ENCODE measurements at regions not wholly inside any gene's neighbourhood (a gene's known extent, or its start where the extent isn't known, plus 50 kb on each side); places are given as distances from the start of the nearest gene placed in this dataset.

DNA sequence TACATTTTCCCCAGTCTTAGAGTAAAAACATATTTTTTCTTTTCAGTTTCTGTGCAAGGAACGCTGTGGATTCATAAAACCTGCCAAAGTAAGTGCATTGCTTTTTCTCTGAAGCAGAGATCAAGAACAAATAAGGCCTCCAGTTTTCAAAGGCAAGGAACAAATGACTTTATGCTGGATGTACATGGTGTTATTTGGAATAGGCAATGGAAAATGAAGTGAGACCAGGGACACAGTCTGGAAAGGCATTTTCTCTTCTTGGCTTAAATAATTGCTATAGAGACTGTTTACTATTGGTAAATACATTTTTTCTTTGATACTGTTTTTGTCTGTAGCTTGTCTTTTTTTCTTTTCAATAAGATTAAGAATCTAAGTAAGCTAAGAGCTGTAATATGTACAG, 725.9 kb upstream of the MDGA2 start:
- no peak for DNase-seq (ENCODE audit: low spot score in 2 of 2, unreplicated experiment in 2 of 2)
- Mint-ChIP-seq H3K4me1 (peaks cover 2% of the 10 kb centered on the region), H3K9me3 (peaks cover 19% of the 10 kb centered on the region), H3K27me3 (ENCODE audit: low read depth) (no peaks in the 10 kb centered on the region), H3K4me3 (no peak overlapping the region), H3K27ac (no peak overlapping the region), H3K36me3 (peaks cover 4% of the 10 kb centered on the region)
- TF ChIP-seq, protein P1, sequence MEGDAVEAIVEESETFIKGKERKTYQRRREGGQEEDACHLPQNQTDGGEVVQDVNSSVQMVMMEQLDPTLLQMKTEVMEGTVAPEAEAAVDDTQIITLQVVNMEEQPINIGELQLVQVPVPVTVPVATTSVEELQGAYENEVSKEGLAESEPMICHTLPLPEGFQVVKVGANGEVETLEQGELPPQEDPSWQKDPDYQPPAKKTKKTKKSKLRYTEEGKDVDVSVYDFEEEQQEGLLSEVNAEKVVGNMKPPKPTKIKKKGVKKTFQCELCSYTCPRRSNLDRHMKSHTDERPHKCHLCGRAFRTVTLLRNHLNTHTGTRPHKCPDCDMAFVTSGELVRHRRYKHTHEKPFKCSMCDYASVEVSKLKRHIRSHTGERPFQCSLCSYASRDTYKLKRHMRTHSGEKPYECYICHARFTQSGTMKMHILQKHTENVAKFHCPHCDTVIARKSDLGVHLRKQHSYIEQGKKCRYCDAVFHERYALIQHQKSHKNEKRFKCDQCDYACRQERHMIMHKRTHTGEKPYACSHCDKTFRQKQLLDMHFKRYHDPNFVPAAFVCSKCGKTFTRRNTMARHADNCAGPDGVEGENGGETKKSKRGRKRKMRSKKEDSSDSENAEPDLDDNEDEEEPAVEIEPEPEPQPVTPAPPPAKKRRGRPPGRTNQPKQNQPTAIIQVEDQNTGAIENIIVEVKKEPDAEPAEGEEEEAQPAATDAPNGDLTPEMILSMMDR (IDR thresholded peaks at IDR 0.05; ENCODE audit: unreplicated experiment): no peak

DNA sequence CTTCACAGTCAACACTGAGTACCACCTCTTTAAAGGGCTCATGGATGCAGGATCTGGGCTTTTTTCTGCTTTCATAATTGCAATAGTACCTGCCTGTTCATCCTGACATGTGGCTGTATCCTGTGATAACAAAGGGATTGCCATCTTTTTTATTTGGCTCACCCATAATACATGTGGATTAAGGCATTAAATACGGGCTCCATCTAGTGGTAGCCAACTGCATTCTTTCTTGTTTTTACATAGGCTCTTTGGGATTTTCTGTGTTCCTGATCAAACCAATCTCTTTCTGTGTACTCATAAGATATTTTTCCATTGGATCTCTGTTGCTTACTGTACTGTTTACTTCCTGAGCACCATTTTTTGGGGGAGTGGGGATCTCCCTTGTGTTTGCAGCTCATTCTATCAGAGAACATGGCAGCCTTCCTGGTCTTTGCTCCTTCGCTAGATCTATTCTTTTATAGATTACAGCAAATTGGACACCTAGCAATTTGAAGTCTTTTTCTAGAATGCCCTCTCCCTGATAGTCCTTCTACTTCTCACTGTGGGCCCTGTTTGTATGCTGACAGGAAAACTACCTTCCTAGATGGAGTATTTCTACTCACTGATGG, 723.4 kb upstream of the MDGA2 start:
- no peaks in the 10 kb centered on the region for H3K27me3 Mint-ChIP-seq (ENCODE audit: low read depth)
- no peaks in the 10 kb centered on the region for H3K36me3 Mint-ChIP-seq
- H3K4me1 Mint-ChIP-seq: peaks cover 2% of the 10 kb centered on the region
- DNase-seq (ENCODE audit: low spot score in 2 of 2, unreplicated experiment in 2 of 2): no peak
- no peak overlapping the region for H3K4me3 Mint-ChIP-seq
- TF ChIP-seq, protein P1 (IDR thresholded peaks at IDR 0.05; ENCODE audit: unreplicated experiment): peak; percentile 63
- no peak overlapping the region for H3K27ac Mint-ChIP-seq
- H3K9me3 Mint-ChIP-seq: peaks cover 5% of the 10 kb centered on the region

DNA sequence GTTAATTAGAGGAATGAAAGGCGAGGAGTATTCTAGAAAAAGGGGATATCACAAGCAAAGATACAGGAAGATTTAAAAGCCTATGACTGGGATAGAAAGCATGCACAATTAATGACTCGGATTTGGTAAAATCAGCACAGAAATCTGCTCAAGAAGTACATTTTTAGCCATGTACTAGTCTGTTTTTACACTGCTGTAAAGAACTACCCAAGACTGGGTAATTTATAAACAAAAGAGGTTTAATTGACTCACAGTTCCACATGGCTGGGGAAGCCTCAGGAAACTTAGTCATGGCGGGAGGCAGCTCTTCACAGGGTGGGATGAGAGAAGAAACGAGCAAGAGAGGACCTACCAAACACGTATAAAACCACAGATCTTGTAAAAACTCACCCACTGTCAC, 716.3 kb upstream of the MDGA2 start:
- Mint-ChIP-seq H3K4me1 (peaks cover 4% of the 10 kb centered on the region), H3K27ac (no peak overlapping the region), H3K36me3 (no peaks in the 10 kb centered on the region), H3K4me3 (no peak overlapping the region), H3K9me3 (peaks cover 5% of the 10 kb centered on the region), H3K27me3 (ENCODE audit: low read depth) (no peaks in the 10 kb centered on the region)
- DNase-seq (ENCODE audit: low spot score in 2 of 2, unreplicated experiment in 2 of 2): no peak
- TF ChIP-seq, protein P1 (IDR thresholded peaks at IDR 0.05; ENCODE audit: unreplicated experiment): no peak

DNA sequence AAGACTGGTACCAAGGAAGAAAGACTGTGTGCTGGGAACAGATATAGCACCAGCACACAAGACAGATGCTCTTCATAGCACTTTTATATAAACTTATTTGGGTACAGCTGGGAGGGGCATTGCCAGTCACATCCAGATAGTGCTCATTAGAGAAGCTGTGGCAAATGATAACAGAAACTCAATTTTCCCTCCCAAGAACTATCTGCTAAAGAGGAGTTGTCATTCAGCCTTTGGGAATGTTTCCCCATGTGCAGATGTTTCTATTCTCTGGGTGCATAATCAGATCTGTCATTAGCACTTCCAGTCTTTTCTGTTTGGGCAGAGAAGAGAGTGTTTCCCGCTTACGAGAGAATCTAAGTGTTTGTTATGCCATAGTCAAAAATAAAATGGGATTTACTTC, 714.9 kb upstream of the MDGA2 start:
- H3K27me3 Mint-ChIP-seq (ENCODE audit: low read depth): no peaks in the 10 kb centered on the region
- peaks cover 4% of the 10 kb centered on the region for H3K4me1 Mint-ChIP-seq
- no peak overlapping the region for H3K27ac Mint-ChIP-seq
- TF ChIP-seq, protein P1 (IDR thresholded peaks at IDR 0.05; ENCODE audit: unreplicated experiment): no peak
- H3K4me3 Mint-ChIP-seq: no peak overlapping the region
- DNase-seq (ENCODE audit: low spot score in 2 of 2, unreplicated experiment in 2 of 2): no peak
- H3K9me3 Mint-ChIP-seq: no peaks in the 10 kb centered on the region
- H3K36me3 Mint-ChIP-seq: no peaks in the 10 kb centered on the region

DNA sequence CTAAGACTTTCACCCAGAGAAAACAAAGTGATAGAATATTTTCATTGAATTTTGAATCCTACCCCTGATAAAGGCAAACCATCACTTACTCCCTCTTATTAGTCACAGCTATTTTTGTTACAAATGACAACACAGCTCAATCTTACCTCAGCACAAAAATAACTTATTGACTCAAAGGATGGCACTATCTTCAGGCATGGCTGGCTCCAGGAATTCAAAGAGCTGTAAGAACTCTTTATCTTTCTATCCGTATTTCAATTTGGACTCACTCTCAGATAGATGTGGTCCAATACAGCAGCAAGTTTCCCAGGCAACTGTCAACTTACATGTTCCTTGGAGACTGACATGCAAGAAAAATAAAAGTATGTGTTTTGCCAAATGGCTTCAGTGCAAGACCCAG, 709.4 kb upstream of the MDGA2 start:
- Mint-ChIP-seq H3K4me3 (no peak overlapping the region), H3K27ac (no peak overlapping the region), H3K27me3 (ENCODE audit: low read depth) (no peaks in the 10 kb centered on the region), H3K4me1 (peaks cover 8% of the 10 kb centered on the region), H3K36me3 (no peaks in the 10 kb centered on the region), H3K9me3 (peaks cover under 1% of the 10 kb centered on the region)
- DNase-seq (ENCODE audit: low spot score in 2 of 2, unreplicated experiment in 2 of 2): no peak
- TF ChIP-seq, protein P1 (IDR thresholded peaks at IDR 0.05; ENCODE audit: unreplicated experiment): no peak

DNA sequence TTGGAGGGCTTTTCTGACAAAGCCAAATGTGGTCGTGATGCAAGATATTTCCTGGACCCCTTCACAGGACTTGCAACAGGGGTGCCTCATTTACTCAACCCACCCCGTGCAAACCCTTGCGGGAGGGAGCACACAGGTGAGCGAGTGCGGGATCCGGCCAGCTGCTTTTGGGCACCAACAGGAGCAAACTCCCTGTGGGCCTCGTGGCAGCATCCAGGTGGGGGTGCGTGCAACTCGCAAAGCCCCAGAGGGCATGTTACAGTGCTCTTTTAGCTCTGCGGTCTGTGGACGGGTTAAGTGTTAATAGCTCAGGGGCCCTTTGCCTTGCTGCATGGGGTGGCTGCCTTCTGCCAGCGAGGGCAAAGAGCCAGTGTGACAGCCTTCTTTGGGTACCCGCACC, 707.6 kb upstream of the MDGA2 start:
- Mint-ChIP-seq H3K27me3 (ENCODE audit: low read depth) (no peaks in the 10 kb centered on the region), H3K27ac (no peak overlapping the region), H3K4me3 (no peak overlapping the region), H3K4me1 (peaks cover 17% of the 10 kb centered on the region), H3K36me3 (no peaks in the 10 kb centered on the region), H3K9me3 (peaks cover 4% of the 10 kb centered on the region)
- TF ChIP-seq, protein P1 (IDR thresholded peaks at IDR 0.05; ENCODE audit: unreplicated experiment): no peak
- no peak for DNase-seq (ENCODE audit: low spot score in 2 of 2, unreplicated experiment in 2 of 2)
